Choroid plexus epithelial cell (primary cell): ENCODE measurements at regions not wholly inside any gene's neighbourhood (a gene's known extent, or its start where the extent isn't known, plus 50 kb on each side); places are given as distances from the start of the nearest gene placed in this dataset.
"Not testable (repeated sequence)": the region's sequence is repeated elsewhere in the genome, so short reads cannot be mapped to it uniquely, and the experiment has no call there.

Source experiments
- DNase-seq: peaks from one replicate; pipeline ENCODE4 v3.0.0-alpha.2; 2010; ENCODE audit warnings: low read depth
- H3K4me3 ChIP-seq: 2 replicates; pipeline ENCODE4 v1.5.1; 2011; ENCODE audit warnings: low read depth, mild to moderate bottlenecking, control low read depth, low read length, moderate library complexity
- CTCF ChIP-seq: conservative IDR thresholded peaks from 2 replicates; pipeline ENCODE4 v1.5.1; 2011; ENCODE audit warnings: low read depth, mild to moderate bottlenecking, control low read depth, inconsistent platforms, low read length, moderate library complexity

- no peak for TF ChIP-seq CTCF
- no peak for DNase-seq
- no peak overlapping the region for H3K4me3 ChIP-seq
These were observed 70.4 kb downstream of the TDRD15 start for GRCh38 chr2:21194147-21194546.

- no peak for TF ChIP-seq CTCF
- no peak for DNase-seq
- no peak overlapping the region for H3K4me3 ChIP-seq
These were observed 71.1 kb downstream of the TDRD15 start for GRCh38 chr2:21194858-21195271.

- TF ChIP-seq CTCF, result no peak
- H3K4me3 ChIP-seq, result no peak overlapping the region
- no peak for DNase-seq
These were observed 71.6 kb downstream of the TDRD15 start for GRCh38 chr2:21195326-21195725.

GRCh38 chr2:21198637-21199036 is 74.9 kb downstream of the TDRD15 start:
- DNase-seq, result no peak
- no peak for TF ChIP-seq CTCF
- no peak overlapping the region for H3K4me3 ChIP-seq

GRCh38 chr2:21203976-21204375 is 80.2 kb downstream of the TDRD15 start:
- no peak for TF ChIP-seq CTCF
- no peak for DNase-seq
- no peak overlapping the region for H3K4me3 ChIP-seq

GRCh38 chr2:21214085-21214484 is 90.3 kb downstream of the TDRD15 start:
- not testable (repeated sequence) for H3K4me3 ChIP-seq, DNase-seq

GRCh38 chr2:21217442-21217841 is 93.7 kb downstream of the TDRD15 start:
- H3K4me3 ChIP-seq, result no peak overlapping the region
- DNase-seq, result no peak
- TF ChIP-seq CTCF, result no peak

- DNase-seq, result peak; percentile 11
- no peak for TF ChIP-seq CTCF
- H3K4me3 ChIP-seq, result no peak overlapping the region
These were observed 97.2 kb downstream of the TDRD15 start for GRCh38 chr2:21220930-21221329.
